GM18505 (cell line): ENCODE measurements at regions not wholly inside any gene's neighbourhood (a gene's known extent, or its start where the extent isn't known, plus 50 kb on each side); places are given as distances from the start of the nearest gene placed in this dataset.
"Not testable (repeated sequence)": the region's sequence is repeated elsewhere in the genome, so short reads cannot be mapped to it uniquely, and the experiment has no call there.

Experiments
- ATAC-seq: cut with Tn5 transposase; IDR thresholded peaks from one replicate; pipeline ENCODE4 v1.9.1; 2021; ENCODE audit not compliant: unreplicated experiment
- POLR2A ChIP-seq: IDR thresholded peaks from 4 replicates; pipeline ENCODE4 v1.6.1; 2011; ENCODE audit warnings: borderline replicate concordance; ENCODE audit not compliant: insufficient read depth, insufficient read length; ENCODE audit errors: extremely low read depth

DNA sequence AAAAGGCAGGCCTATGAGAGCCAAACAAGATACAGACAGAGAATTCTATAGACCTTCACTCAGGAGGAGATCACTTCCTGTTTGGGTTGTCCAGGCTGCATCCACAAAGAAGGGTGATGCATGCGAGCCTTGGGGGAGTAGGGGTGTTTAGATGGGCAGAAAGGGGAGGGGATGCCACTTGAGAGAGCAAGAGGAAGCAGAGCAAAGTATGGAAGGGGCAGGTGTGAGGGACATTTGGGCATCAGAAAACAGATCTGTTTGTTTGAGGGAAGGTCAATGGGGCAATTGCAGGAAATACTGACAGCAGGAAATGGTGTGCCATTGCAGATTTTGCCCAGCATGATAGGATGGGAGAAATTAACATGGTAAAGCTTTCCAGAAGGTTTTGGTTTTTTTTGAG lies 146.4 kb upstream of the FOXN3 start:
- ATAC-seq = no peak
- no peak for TF ChIP-seq POLR2A

DNA sequence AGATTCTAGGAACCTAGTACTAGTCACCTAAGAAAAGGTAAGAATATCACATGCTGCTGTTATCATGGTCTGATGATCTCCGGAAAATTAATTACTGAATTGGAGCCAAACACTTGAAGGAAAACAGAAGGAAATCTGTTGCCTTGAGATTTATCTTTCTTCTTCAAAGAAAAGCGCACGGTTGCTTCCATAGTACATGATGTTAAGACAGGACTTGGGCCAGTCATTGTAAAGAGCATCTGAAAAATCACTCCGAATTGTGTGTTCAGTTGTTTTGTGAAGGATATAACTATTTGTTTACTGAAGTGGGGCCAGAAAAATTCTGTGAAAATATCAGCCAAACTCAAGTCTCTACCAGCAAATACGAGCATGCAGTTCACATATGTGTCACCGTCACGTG lies 134.9 kb upstream of the FOXN3 start:
- ATAC-seq = no peak
- no peak for TF ChIP-seq POLR2A

DNA sequence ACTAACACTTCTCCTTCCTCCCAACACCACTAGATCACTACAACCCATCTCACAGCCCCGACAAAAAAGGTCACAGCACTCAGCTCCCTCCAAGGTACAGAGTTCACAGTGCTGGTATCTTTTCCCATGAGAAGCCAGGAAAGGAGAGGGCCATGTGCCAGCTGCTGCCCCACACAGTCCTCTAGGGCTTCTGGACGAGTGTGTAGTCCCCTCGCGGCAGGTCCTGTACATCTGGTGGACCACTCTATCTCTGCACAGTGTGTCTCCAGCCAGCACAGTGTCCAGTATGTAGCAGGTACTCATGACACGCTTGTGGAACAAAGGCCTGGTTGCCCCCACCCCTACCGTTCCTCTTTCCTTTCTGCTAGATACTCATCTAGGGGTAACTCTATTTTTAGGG lies 134.4 kb upstream of the FOXN3 start:
- no peak for TF ChIP-seq POLR2A
- ATAC-seq = no peak

DNA sequence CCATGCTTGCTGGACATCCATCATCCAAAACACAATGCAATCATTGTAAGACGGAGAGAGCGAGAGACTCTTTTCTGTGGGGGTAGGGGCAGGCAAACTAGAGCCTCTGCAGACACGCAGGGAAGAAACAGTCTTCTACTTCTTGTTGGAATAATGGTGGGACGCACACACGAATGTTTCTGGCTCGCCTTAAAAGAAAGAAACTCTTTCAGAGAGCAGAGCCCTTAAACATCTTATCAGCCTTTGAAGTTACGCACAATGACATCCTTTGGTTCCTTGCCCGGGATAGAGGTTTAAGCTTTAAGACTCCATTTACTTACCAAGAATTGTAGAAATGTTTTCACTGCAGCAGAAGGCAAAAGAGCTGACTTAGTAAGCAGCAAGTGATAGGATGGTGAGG lies 133.8 kb upstream of the FOXN3 start:
- no peak for TF ChIP-seq POLR2A

DNA sequence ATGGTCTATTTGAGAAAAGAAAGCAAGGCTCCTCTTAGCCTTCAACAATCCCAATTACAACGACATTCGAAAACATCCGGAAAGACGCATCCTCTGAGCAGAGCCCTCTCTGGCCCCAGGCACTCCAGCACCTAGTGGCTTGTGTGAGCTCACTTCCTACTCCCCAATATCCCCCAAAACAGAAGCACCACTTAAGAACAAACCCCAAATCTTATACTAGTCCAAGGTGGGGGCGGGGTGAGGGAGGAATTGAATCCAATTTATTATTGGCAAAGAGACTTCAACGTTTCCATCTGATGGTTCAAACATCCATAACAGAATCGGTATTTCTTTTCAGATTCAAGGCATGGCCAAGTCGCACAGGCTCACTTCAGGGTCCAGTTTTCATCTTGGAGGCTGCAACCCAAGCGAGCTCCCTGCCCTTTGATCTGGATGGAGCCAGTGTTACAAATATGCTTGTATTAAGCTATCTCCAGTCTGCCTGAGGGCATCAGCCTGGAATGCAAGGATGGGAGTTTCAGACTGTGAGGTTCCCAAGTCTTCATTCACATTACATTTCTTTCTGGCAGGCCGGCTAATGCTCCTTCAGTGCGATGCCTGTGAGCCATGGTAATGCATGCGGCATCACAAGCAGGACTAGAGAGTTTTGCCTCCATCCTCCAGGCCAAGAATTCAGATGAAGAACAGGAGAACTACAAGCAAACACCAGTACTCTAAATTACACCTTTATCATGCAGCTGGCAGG lies 132.5 kb upstream of the FOXN3 start:
- no peak for ATAC-seq

More for the DNA sequence above, 133.8 kb upstream of the FOXN3 start:
- no peak for ATAC-seq

DNA sequence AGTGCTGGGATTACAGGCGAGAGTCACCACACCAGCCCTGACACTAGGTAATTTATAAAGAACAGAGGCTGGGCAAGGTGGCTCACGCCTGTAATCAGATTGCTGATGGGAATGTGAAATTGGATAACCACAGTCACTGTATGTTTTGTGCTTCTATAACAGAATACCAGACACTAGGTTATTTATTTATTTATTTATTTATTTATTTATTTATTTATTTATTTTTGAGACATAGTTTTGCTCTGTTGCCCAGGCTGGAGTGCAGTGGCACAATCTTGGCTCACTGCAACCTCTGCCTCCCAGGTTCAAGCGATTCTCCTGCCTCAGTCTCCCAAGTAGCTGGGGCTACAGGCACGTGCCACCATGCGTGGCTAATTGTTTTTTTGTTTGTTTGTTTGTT lies 130.0 kb upstream of the FOXN3 start:
- not testable (repeated sequence) for ATAC-seq

More for the DNA sequence above, 132.5 kb upstream of the FOXN3 start:
- TF ChIP-seq POLR2A = no peak

DNA sequence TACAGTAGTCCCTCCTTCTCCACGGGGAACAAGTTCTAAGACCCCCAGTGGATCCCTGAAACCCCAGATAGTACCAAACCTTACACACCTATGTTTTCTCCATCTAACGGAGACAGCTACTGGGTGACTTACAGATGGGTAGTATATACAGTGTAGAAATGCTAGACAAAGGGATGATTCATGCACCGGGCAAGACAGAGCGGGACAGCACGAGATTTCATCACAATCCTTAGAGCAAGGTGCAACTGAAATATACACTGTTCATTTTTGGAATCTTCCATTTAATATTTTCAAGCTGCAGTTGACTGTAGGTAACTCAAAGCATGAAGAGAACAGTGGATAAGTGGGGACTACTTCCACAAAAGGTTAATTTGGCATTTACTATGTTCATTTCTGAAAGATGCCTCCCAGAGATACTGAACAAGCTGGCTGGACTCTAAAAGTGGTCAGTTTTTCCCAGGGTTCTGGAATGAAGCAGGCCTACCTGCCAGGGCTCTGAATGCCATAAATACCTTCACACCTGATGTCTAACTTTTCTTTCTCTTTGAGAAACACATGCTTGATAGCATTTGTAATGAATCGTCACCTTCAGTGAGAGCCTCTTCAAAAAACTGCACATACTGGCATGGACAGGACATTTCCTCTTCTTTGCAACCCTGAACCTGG lies 127.7 kb upstream of the FOXN3 start:
- no peak for TF ChIP-seq POLR2A
- ATAC-seq = no peak

DNA sequence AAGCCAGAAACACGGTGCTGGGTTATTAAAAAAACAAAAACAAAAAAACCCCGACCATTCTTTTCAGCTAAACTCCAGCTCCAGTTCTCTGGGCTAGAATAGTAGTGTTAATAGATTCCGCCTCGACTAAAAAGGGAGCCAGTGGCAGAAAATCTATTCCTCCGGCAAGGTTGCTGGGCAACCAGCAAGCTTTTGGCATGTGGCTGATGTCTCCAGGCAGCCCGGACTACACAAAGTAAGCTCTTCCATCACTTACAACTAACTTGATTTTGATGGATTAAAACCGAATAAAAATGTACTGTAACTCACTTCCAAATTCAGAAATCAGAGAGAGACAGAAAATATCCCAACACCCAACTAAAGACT lies 126.4 kb upstream of the FOXN3 start:
- ATAC-seq = no peak
- TF ChIP-seq POLR2A = no peak

DNA sequence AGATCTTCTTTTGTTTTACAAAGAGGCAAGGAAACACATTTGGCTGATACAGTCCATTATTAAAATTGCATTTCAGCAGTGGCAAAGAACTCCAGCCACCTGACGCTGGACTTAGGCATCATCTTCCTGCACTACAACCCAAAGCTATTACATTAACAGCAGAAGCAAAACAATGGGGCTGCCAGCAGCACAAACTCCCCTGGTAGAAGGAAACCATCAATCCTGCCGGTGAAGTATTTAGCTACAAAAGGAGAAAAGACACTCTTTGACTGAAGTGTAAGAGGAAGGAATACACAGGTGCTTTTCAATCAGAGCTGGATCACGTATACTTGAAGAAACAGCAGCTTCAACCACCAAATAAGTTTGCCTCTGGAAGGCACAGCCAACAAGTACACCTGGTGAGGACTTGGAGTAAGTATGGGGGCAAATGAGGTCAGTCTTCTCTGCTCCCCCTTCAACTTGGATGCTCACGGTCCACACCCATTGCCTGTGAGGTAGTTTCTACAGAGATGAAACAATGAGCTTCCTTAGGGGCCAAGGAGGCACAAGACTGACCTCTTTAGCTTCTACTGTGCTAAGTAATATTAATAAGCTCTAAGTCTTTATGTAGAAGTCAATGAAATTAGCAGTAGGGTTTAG lies 125.9 kb upstream of the FOXN3 start:
- no peak for TF ChIP-seq POLR2A

DNA sequence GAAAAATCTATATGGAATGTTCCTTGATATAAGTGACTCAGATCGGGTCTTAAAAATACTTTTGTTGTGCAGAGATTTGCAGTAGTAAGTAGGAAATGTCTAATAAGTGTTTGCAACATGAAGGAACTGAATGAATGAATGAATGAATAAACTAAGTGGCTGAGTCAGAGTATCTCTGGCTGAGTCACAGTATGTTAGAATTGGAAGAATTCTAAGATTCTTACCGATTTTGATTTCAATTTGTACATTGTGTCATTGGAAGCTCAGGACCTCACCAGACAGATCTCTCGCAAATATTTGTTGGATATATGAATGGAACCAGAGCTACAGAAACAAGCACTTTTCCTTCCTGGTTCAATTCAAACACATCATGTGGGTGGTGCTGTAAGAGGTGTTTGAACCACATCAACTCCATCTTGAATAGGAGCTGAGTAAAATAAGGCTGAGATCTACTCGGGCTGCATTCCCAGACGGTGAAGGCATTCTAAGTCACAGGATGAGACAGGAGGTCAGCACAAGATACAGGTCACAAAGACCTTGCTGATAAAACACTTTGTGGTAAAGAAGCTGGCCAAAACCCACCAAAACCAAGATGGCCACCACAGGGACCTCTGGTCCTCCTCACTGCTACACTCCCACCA lies 123.9 kb upstream of the FOXN3 start:
- TF ChIP-seq POLR2A = no peak
- no peak for ATAC-seq

More for the DNA sequence above, 125.9 kb upstream of the FOXN3 start:
- ATAC-seq = no peak

DNA sequence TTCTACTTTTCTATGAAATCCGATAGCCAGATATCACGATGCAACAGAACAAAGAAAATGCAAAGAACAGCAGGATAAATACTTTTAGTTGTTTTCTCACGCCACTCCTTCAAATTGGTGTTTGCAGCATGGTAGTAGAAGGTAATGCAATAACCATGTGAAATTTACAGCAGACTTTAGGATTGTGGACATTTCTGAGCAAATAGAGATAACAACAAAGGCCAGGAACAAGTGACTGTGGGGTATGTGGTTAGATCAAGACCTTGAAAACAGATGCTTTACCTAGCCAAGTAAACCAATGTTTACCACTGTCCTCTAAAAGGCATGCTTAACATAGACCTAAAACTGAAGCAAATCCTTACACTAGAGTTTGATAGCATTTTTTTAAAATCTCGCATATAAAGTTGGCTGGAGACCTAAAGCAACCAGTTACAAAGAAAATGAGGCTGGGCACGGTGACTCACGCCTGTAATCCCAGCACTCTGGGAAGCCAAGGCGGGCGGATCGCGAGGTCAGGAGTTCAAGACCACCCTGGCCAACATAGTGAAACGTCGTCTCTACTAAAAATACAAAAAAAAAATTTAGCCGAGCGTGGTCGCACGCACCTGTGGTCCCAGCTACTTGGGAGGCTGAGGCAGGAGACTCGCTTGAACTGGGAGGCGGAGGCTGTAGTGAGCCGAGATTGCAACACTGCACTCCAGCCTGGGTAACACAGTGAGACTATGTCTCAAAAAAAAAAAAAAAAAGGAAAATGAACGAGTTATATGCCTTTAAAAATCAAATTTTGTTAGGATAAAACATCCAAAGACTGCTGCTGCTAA lies 123.2 kb upstream of the FOXN3 start:
- no peak for ATAC-seq
- no peak for TF ChIP-seq POLR2A

DNA sequence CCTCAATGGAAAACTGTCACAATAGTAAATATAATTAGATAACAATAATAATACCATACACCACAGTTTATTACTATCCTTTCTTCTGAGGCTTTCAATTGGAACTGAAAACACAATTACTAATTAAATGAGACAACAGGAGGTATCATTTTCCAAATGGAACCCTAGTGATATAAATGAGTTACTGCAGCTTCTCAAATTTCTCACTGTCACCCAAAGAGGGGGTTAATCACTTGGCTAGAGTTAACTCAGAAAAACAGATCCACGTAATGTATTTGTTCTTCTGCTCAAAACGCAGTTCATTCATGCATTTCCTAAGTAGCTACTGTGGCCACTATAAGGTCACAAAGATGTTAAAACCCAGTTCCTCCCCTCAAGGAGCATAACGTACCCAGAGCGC lies 120.9 kb upstream of the FOXN3 start:
- ATAC-seq = no peak
- TF ChIP-seq POLR2A = no peak
